Calu3 (cell line): ENCODE measurements at regions not wholly inside any gene's neighbourhood (a gene's known extent, or its start where the extent isn't known, plus 50 kb on each side); places are given as distances from the start of the nearest gene placed in this dataset.

Experiments used
- BruUV-seq: library from RNA; stranded (reverse); fragments of 400-500 nt; replicated peaks from 2 replicates; lab custom pipeline; 2021; lab: Mats Ljungman, UMichigan
- CTCF ChIA-PET: fragments of 300-600 bp; sonication (Branson Sonifier 250); formaldehyde crosslinking; loops from one replicate; lab custom pipeline; 2022; ENCODE audit warnings: antibody characterized with exemption; lab: Charles Lee
- DNase-seq: peaks from one replicate; pipeline ENCODE4 v3.0.0; 2022
- H3K27ac Mint-ChIP-seq: one replicate; pipeline ENCODE4 v1.8.0; 2022; ENCODE audit warnings: mixed read lengths; ENCODE audit not compliant: unreplicated experiment
- H3K27me3 Mint-ChIP-seq: one replicate; pipeline ENCODE4 v1.8.0; 2022; ENCODE audit warnings: mixed read lengths; ENCODE audit not compliant: unreplicated experiment
- H3K36me3 Mint-ChIP-seq: one replicate; pipeline ENCODE4 v1.8.0; 2022; ENCODE audit warnings: mild to moderate bottlenecking, moderate library complexity, mixed read lengths; ENCODE audit not compliant: insufficient read depth, unreplicated experiment
- H3K4me1 Mint-ChIP-seq: one replicate; pipeline ENCODE4 v1.8.0; 2022; ENCODE audit warnings: mild to moderate bottlenecking, low read depth, mixed read lengths; ENCODE audit not compliant: unreplicated experiment
- H3K4me3 Mint-ChIP-seq: one replicate; pipeline ENCODE4 v1.8.0; 2022; ENCODE audit warnings: mild to moderate bottlenecking, low read depth, moderate library complexity, mixed read lengths; ENCODE audit not compliant: unreplicated experiment
- H3K9me3 Mint-ChIP-seq: one replicate; pipeline ENCODE4 v1.8.0; 2022; ENCODE audit warnings: low read depth, mixed read lengths; ENCODE audit not compliant: unreplicated experiment
- intact Hi-C: fragments of 100-400 bp; cut with micrococcal nuclease; formaldehyde crosslinking; loops from one replicate; pipeline ENCODE4 v1.10.0; 2022; ENCODE audit not compliant: unreplicated experiment
- TF ChIP-seq, protein P1 (sequence below): fragments of 200-600 bp; IDR thresholded peaks from one replicate; pipeline ENCODE4 v1.8.0; 2022; ENCODE audit warnings: antibody characterized with exemption; ENCODE audit not compliant: unreplicated experiment

DNA sequence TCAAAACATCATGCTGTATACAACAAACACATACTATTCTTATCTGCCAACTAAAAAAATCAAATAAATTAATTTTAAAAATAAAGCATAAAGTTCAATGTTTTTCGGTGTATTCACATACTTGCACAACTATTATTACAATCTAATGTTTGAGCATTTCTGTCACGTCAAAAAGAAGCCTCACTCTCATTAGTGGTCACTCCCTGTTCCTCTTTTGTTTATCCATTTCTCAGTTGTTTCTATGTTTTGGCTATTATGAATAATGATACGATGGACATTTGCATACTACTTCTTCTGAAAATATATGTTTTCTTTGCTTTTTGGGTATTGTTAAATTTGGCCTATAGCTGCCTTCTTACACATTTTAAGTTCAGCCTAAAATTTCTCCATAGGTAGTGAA is 773.0 kb upstream of the HS6ST1 start:
- Mint-ChIP-seq H3K9me3 (peaks cover 8% of the 10 kb centered on the region), H3K27me3 (no peaks in the 10 kb centered on the region), H3K36me3 (no peaks in the 10 kb centered on the region), H3K27ac (no peak overlapping the region), H3K4me3 (no peak overlapping the region), H3K4me1 (no peaks in the 10 kb centered on the region)
- BruUV-seq: no TSS peak
- CTCF ChIA-PET: no interaction called here
- no peak for DNase-seq
- intact Hi-C loops: no loop called here
- TF ChIP-seq, protein P1, sequence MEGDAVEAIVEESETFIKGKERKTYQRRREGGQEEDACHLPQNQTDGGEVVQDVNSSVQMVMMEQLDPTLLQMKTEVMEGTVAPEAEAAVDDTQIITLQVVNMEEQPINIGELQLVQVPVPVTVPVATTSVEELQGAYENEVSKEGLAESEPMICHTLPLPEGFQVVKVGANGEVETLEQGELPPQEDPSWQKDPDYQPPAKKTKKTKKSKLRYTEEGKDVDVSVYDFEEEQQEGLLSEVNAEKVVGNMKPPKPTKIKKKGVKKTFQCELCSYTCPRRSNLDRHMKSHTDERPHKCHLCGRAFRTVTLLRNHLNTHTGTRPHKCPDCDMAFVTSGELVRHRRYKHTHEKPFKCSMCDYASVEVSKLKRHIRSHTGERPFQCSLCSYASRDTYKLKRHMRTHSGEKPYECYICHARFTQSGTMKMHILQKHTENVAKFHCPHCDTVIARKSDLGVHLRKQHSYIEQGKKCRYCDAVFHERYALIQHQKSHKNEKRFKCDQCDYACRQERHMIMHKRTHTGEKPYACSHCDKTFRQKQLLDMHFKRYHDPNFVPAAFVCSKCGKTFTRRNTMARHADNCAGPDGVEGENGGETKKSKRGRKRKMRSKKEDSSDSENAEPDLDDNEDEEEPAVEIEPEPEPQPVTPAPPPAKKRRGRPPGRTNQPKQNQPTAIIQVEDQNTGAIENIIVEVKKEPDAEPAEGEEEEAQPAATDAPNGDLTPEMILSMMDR: no peak

DNA sequence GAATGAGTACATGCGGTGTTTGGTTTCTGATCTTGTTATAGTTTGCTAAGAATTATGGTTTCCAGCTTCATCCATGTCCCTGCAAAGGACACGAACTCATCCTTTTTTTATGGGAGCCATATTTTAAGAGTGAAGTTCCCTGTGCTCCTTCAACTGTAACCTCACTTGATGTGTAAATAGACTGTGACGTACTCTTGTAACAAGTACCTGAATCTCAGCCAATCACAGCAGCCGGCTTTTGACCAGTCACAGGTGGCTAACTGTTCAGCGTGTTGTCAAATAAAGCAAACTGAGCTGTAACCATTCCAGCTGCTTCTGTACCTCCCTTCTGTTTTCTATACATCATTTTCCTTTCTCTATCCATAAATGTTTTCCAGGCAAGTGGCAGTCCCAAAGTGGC is 774.3 kb upstream of the HS6ST1 start:
- TF ChIP-seq, protein P1: no peak
- Mint-ChIP-seq H3K4me1 (no peaks in the 10 kb centered on the region), H3K27ac (no peak overlapping the region), H3K4me3 (no peak overlapping the region), H3K9me3 (peaks cover 7% of the 10 kb centered on the region), H3K36me3 (no peaks in the 10 kb centered on the region), H3K27me3 (no peaks in the 10 kb centered on the region)
- BruUV-seq: no TSS peak
- intact Hi-C loops: no loop called here
- DNase-seq: no peak
- CTCF ChIA-PET: no interaction called here

DNA sequence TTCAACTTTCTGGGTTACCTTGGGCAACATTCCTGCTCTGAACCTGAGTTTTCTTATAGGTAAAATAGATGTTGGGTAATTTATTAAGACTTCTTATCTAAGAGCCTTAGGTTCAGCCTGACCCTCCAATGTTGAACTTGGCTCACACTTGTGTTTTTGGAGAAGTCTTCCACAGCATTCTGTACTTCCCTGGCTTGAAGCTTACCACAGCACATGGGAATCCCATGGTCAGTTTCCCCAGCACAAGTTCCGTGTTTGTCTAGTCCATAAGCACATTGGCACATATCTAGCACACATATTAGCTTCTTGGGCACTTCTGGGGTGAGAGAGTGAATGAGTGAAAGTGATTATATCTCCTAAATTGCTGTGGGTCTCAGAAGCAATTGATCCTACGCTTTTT is 782.5 kb upstream of the HS6ST1 start:
- Mint-ChIP-seq H3K27ac (no peak overlapping the region), H3K9me3 (peaks cover 11% of the 10 kb centered on the region), H3K4me1 (no peaks in the 10 kb centered on the region), H3K27me3 (no peaks in the 10 kb centered on the region), H3K4me3 (no peak overlapping the region), H3K36me3 (no peaks in the 10 kb centered on the region)
- CTCF ChIA-PET: no interaction called here
- intact Hi-C loops: no loop called here
- BruUV-seq: no TSS peak
- DNase-seq: no peak
- TF ChIP-seq, protein P1: no peak

DNA sequence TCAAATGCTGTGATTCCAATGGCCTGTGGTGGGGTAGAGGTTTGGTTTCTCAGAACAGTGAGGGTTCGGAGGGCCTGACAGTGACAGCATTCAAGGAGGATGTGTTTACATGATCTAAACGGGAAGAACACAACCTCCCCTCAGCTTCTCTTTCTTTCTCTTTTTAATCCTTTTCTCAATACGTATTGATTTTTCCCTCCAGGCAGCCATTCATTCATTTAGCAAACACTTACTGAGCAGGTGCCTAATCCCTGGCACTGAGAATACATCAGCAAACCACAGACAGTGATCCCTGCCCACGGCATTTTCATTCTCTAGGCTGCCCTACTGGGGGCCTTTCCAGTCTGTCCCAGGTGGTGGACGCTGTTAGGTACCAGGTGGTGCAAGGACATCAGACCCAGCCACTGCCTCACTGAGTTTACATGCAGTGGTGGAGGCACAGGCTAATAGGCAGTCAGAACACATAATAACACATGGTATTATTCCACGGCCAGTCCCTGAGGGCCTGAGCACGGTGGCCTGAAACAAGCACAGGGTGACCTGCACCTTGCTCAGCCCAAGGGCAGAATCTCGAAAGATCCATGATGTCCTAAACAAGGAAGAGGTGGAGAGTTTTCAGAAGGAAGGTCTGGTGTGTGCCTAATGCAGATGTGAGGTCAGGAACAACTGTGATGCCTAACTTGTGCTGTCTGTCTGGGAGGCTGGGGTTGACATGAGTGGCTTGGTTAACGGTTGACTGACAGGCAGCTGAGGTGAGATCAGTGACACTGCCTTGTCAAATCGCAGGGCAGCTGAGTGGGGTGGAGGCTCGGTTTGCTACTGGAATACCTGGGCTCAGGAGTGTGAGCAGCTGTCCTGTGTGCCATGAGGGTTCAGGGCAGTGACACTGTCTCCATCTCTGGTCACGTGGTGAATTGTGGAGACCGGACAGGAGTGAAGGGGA is 785.5 kb upstream of the HS6ST1 start:
- Mint-ChIP-seq H3K27ac (no peak overlapping the region), H3K9me3 (peaks cover 9% of the 10 kb centered on the region)

More for the DNA sequence above, 785.5 kb upstream of the HS6ST1 start:
- Mint-ChIP-seq H3K4me1 (no peaks in the 10 kb centered on the region), H3K4me3 (no peak overlapping the region), H3K36me3 (no peaks in the 10 kb centered on the region), H3K27me3 (no peaks in the 10 kb centered on the region)
- DNase-seq: no peak
- intact Hi-C loops: no loop called here
- CTCF ChIA-PET: no interaction called here
- TF ChIP-seq, protein P1: no peak
- no TSS peak for BruUV-seq
